GM18519 (cell line): ENCODE measurements at regions not wholly inside any gene's neighbourhood (a gene's known extent, or its start where the extent isn't known, plus 50 kb on each side); places are given as distances from the start of the nearest gene placed in this dataset.

Experiments used
- ATAC-seq: cut with Tn5 transposase; IDR thresholded peaks from one replicate; pipeline ENCODE4 v1.9.1; 2021; ENCODE audit warnings: mild to moderate bottlenecking, moderate library complexity; ENCODE audit not compliant: unreplicated experiment, low FRiP score

GRCh38 chr2:128639120-128639477 lies 320.4 kb upstream of the HS6ST1 start:
- ATAC-seq: no peak

GRCh38 chr2:128639693-128640092 lies 321.0 kb upstream of the HS6ST1 start:
- ATAC-seq: no peak

- ATAC-seq: no peak
Measured at GRCh38 chr2:128640166-128640844, 321.6 kb upstream of the HS6ST1 start.

GRCh38 chr2:128640845-128641360 lies 322.2 kb upstream of the HS6ST1 start:
- no peak for ATAC-seq

GRCh38 chr2:128641421-128642080 lies 322.9 kb upstream of the HS6ST1 start:
- no peak for ATAC-seq

- ATAC-seq: no peak
Measured at GRCh38 chr2:128642316-128642715, 323.6 kb upstream of the HS6ST1 start.

GRCh38 chr2:128642821-128643220 lies 324.2 kb upstream of the HS6ST1 start:
- ATAC-seq: no peak

GRCh38 chr2:128643221-128644065 lies 324.8 kb upstream of the HS6ST1 start:
- no peak for ATAC-seq

- no peak for ATAC-seq
Measured at GRCh38 chr2:128644156-128644555, 325.5 kb upstream of the HS6ST1 start.

GRCh38 chr2:128644718-128645256 lies 326.1 kb upstream of the HS6ST1 start:
- no peak for ATAC-seq

GRCh38 chr2:128645631-128646030 lies 327.0 kb upstream of the HS6ST1 start:
- no peak for ATAC-seq

GRCh38 chr2:128646091-128646490 lies 327.4 kb upstream of the HS6ST1 start:
- ATAC-seq: no peak

GRCh38 chr2:128646691-128647090 lies 328.0 kb upstream of the HS6ST1 start:
- no peak for ATAC-seq

- ATAC-seq: no peak
Measured at GRCh38 chr2:128651000-128651399, 332.3 kb upstream of the HS6ST1 start.

GRCh38 chr2:128654408-128654807 lies 335.7 kb upstream of the HS6ST1 start:
- ATAC-seq: no peak

- ATAC-seq: no peak
Measured at GRCh38 chr2:128660836-128661235, 342.2 kb upstream of the HS6ST1 start.

GRCh38 chr2:128661311-128661710 lies 342.6 kb upstream of the HS6ST1 start:
- no peak for ATAC-seq

GRCh38 chr2:128662051-128662471 lies 343.4 kb upstream of the HS6ST1 start:
- ATAC-seq: no peak

GRCh38 chr2:128663371-128664050 lies 344.8 kb upstream of the HS6ST1 start:
- ATAC-seq: no peak

- no peak for ATAC-seq
Measured at GRCh38 chr2:128664499-128664971, 345.9 kb upstream of the HS6ST1 start.
